SU-DHL-6 (cell line): ENCODE measurements at regions not wholly inside any gene's neighbourhood (a gene's known extent, or its start where the extent isn't known, plus 50 kb on each side); places are given as distances from the start of the nearest gene placed in this dataset.

Source experiments
- H2AFZ ChIP-seq: fragments of 200-600 bp; sonication (generic); 2 replicates; pipeline ENCODE4 v1.6.1; 2014; ENCODE audit warnings: low read depth, mild to moderate bottlenecking, moderate library complexity, mixed read lengths, antibody characterized with exemption, low read length; ENCODE audit not compliant: severe bottlenecking
- H3F3A ChIP-seq: fragments of 200-600 bp; shearing (Covaris generic); 2 replicates; pipeline ENCODE4 v1.6.0; 2016; ENCODE audit warnings: antibody characterized with exemption, mild to moderate bottlenecking; ENCODE audit not compliant: insufficient read depth
- H3K27ac ChIP-seq: fragments of 200-600 bp; sonication (generic); 2 replicates; pipeline ENCODE4 v1.5.1; 2016; ENCODE audit warnings: low read depth, mild to moderate bottlenecking, low read length, moderate library complexity, mixed read lengths
- H3K27me3 ChIP-seq: fragments of 200-600 bp; sonication (generic), shearing (Covaris generic); 2 replicates; pipeline ENCODE4 v1.6.0; 2014; ENCODE audit warnings: mild to moderate bottlenecking, low read length
- H3K36me3 ChIP-seq: fragments of 200-600 bp; sonication (generic); 2 replicates; pipeline ENCODE4 v1.6.1; 2014; ENCODE audit warnings: mild to moderate bottlenecking, low read length, mixed read lengths
- H3K4me2 ChIP-seq: fragments of 300-600, 200-600 bp; shearing (Covaris generic), sonication (generic); 2 replicates; pipeline ENCODE4 v1.6.0; 2014; ENCODE audit warnings: low read length, low read depth, mild to moderate bottlenecking; ENCODE audit not compliant: poor library complexity, severe bottlenecking
- H3K4me3 ChIP-seq: fragments of 200-600 bp; sonication (generic); 2 replicates; pipeline ENCODE4 v1.5.1; 2014; ENCODE audit warnings: antibody characterized with exemption, low read length, mild to moderate bottlenecking, mixed read lengths; ENCODE audit not compliant: insufficient read depth, poor library complexity, severe bottlenecking
- H3K79me2 ChIP-seq: fragments of 200-600 bp; sonication (generic); 2 replicates; pipeline ENCODE4 v1.6.1; 2014; ENCODE audit warnings: mild to moderate bottlenecking, low read length, moderate library complexity; ENCODE audit not compliant: insufficient read depth
- H3K9ac ChIP-seq: fragments of 200-600 bp; sonication (generic); 2 replicates; pipeline ENCODE4 v1.7.0; 2014; ENCODE audit warnings: mild to moderate bottlenecking, low read length
- H3K9me2 ChIP-seq: fragments of 200-600 bp; sonication (generic); replicated peaks from 2 replicates; pipeline ENCODE4 v1.6.1; 2014; ENCODE audit warnings: low read length; ENCODE audit not compliant: insufficient read depth
- H3K9me3 ChIP-seq: fragments of 200-600 bp; sonication (generic); 2 replicates; pipeline ENCODE4 v1.6.1; 2014; ENCODE audit warnings: low read length, mixed read lengths; ENCODE audit not compliant: insufficient read depth
- H4K20me1 ChIP-seq: fragments of 200-600 bp; sonication (generic); 2 replicates; pipeline ENCODE4 v1.6.1; 2014; ENCODE audit warnings: low read depth, mild to moderate bottlenecking, antibody characterized with exemption, low read length, moderate library complexity, mixed read lengths
- EZH2phosphoT487 ChIP-seq: fragments of 200-600 bp; sonication (generic), shearing (Covaris generic); conservative IDR thresholded peaks from 2 replicates; pipeline ENCODE4 v1.6.1; 2018; ENCODE audit warnings: mild to moderate bottlenecking, antibody characterized with exemption, low read length, moderate library complexity, mixed read lengths
- TF ChIP-seq, protein P1 (sequence below): fragments of 200-600 bp; sonication (generic); IDR thresholded peaks from one replicate; pipeline ENCODE4 v1.5.1; 2017; ENCODE audit warnings: antibody characterized with exemption, mild to moderate bottlenecking, low read length, moderate library complexity; ENCODE audit not compliant: insufficient read depth, poor library complexity, severe bottlenecking

- Histone ChIP-seq H3K4me3 (no peak overlapping the region), H3K27ac (no peak overlapping the region), H3K27me3 (no peaks in the 10 kb centered on the region), H2AFZ (no peak overlapping the region), H4K20me1 (no peaks in the 10 kb centered on the region), H3K9me2 (no peaks in the 10 kb centered on the region), H3K79me2 (no peaks in the 10 kb centered on the region), H3F3A (no peaks in the 10 kb centered on the region), H3K36me3 (no peaks in the 10 kb centered on the region), H3K4me2 (no peak overlapping the region), H3K9me3 (no peaks in the 10 kb centered on the region; the same call in 1 of the 2 replicates), H3K9ac (no peak overlapping the region)
- TF ChIP-seq, protein P1, sequence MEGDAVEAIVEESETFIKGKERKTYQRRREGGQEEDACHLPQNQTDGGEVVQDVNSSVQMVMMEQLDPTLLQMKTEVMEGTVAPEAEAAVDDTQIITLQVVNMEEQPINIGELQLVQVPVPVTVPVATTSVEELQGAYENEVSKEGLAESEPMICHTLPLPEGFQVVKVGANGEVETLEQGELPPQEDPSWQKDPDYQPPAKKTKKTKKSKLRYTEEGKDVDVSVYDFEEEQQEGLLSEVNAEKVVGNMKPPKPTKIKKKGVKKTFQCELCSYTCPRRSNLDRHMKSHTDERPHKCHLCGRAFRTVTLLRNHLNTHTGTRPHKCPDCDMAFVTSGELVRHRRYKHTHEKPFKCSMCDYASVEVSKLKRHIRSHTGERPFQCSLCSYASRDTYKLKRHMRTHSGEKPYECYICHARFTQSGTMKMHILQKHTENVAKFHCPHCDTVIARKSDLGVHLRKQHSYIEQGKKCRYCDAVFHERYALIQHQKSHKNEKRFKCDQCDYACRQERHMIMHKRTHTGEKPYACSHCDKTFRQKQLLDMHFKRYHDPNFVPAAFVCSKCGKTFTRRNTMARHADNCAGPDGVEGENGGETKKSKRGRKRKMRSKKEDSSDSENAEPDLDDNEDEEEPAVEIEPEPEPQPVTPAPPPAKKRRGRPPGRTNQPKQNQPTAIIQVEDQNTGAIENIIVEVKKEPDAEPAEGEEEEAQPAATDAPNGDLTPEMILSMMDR, result no peak
- TF ChIP-seq EZH2phosphoT487, result no peak
Observed at GRCh38 chr7:53466371-53466770, 430.9 kb downstream of the POM121L12 start.

GRCh38 chr7:53470336-53470970 is 435.0 kb downstream of the POM121L12 start:
- TF ChIP-seq EZH2phosphoT487, result no peak
- TF ChIP-seq, protein P1, result no peak
- no peak overlapping the region for H3K4me3 ChIP-seq
- H4K20me1 ChIP-seq, result no peaks in the 10 kb centered on the region
- no peak overlapping the region for H3K4me2 ChIP-seq
- no peak overlapping the region for H2AFZ ChIP-seq
- H3K27ac ChIP-seq, result no peak overlapping the region
- H3K79me2 ChIP-seq, result no peaks in the 10 kb centered on the region
- no peaks in the 10 kb centered on the region for H3K9me3 ChIP-seq
- no peaks in the 10 kb centered on the region for H3K27me3 ChIP-seq
- no peaks in the 10 kb centered on the region for H3K36me3 ChIP-seq
- no peak overlapping the region for H3K9ac ChIP-seq
- H3K9me2 ChIP-seq, result no peaks in the 10 kb centered on the region; the same call in 1 of the 2 replicates
- H3F3A ChIP-seq, result no peaks in the 10 kb centered on the region

DNA sequence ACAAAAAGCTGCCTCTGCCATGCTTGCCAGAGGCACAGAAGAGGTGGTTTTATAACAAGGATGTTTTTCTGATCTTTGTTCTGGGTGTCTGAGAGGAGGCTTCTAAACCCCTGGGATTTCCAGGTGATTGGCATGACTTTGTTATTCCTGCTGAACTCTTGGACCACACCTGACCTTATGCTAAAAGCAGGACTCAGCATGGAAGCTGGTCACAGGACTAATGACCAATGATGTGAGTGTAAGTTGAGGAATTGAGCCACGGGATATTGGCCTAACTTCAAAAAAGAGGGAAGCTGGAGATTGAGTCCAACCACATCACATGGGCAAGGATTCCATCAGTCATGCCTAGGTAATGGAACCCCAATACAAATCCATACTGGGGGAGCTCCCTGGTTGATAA is 437.9 kb downstream of the POM121L12 start:
- Histone ChIP-seq H3K9me3 (no peaks in the 10 kb centered on the region), H3K36me3 (no peaks in the 10 kb centered on the region; the same call in 1 of the 2 replicates), H2AFZ (no peak overlapping the region), H4K20me1 (no peaks in the 10 kb centered on the region), H3K4me2 (no peak overlapping the region), H3K27ac (no peak overlapping the region), H3K27me3 (no peaks in the 10 kb centered on the region), H3F3A (no peaks in the 10 kb centered on the region), H3K9ac (no peak overlapping the region), H3K4me3 (no peak overlapping the region), H3K9me2 (no peaks in the 10 kb centered on the region; the same call in 1 of the 2 replicates), H3K79me2 (no peaks in the 10 kb centered on the region)
- no peak for TF ChIP-seq EZH2phosphoT487
- TF ChIP-seq, protein P1, result no peak
